HEK293 (cell line): ENCODE measurements at regions not wholly inside any gene's neighbourhood (a gene's known extent, or its start where the extent isn't known, plus 50 kb on each side); places are given as distances from the start of the nearest gene placed in this dataset.

Source experiments
- CTCF ChIA-PET: fragments of 350-600 bp; formaldehyde crosslinking; extraction: SDS; loops from one replicate; lab custom pipeline; 2021; ENCODE audit warnings: antibody characterized with exemption; lab: Yijun Ruan, JAX
- POLR2A ChIA-PET: fragments of 300-600 bp; formaldehyde crosslinking; extraction: SDS; loops from one replicate; lab custom pipeline; 2020; ENCODE audit warnings: antibody characterized with exemption, inconsistent platforms; lab: Yijun Ruan, JAX
- H3K27ac ChIP-seq: fragments of 200-500 bp; sonication (Bioruptor generic); 2 replicates; pipeline ENCODE4 v1.5.1; 2014; ENCODE audit warnings: low read depth, low read length, control low read depth, inconsistent platforms; ENCODE audit errors: extremely low read depth
- H3K36me3 ChIP-seq, 2 experiments: fragments of 200-500 bp in 1 of 2; sonication (Bioruptor generic) in 1 of 2; 1 replicate in 1 of 2; 2 replicates in 1 of 2; pipeline ENCODE4 v1.5.1; 2014 to 2017; ENCODE audit warnings: inconsistent platforms in 2 of 2, low read length in 2 of 2; ENCODE audit not compliant: control insufficient read depth in 2 of 2, insufficient read depth in 1 of 2
- H3K4me1 ChIP-seq: fragments of 200-500 bp; sonication (Bioruptor generic); 2 replicates; pipeline ENCODE4 v1.5.1; 2014; ENCODE audit warnings: mild to moderate bottlenecking, low read length, inconsistent platforms; ENCODE audit not compliant: control insufficient read depth, insufficient read depth
- H3K4me3 ChIP-seq: 2 replicates; pipeline ENCODE4 v1.5.1; 2011; ENCODE audit warnings: low read depth, mild to moderate bottlenecking, control low read depth, low read length, moderate library complexity
- H3K9me3 ChIP-seq: fragments of 200-500 bp; sonication (Bioruptor generic); 2 replicates; pipeline ENCODE4 v1.5.1; 2014; ENCODE audit warnings: low read depth, low read length, inconsistent platforms; ENCODE audit not compliant: control insufficient read depth, insufficient read depth
- GFI1B ChIP-seq: fragments of 450-650 bp; formaldehyde crosslinking; IDR thresholded peaks from 2 replicates; pipeline ENCODE4 v1.5.1; 2016; ENCODE audit warnings: missing biosample characterization, missing genetic modification characterization
- MEIS1 ChIP-seq: sonication (generic); formaldehyde crosslinking; IDR thresholded peaks from 2 replicates; pipeline ENCODE4 v1.8.1; 2022; ENCODE audit warnings: missing genetic modification reagents, mild to moderate bottlenecking, borderline replicate concordance
- REPIN1 ChIP-seq: fragments of 450-650 bp; formaldehyde crosslinking; IDR thresholded peaks from 2 replicates; pipeline ENCODE4 v1.5.1; 2017; ENCODE audit warnings: missing biosample characterization, missing genetic modification characterization, low read depth
- SCRT1 ChIP-seq: fragments of 450-650 bp; formaldehyde crosslinking; IDR thresholded peaks from 2 replicates; pipeline ENCODE4 v1.5.1; 2016; ENCODE audit warnings: missing biosample characterization, missing genetic modification characterization, borderline replicate concordance
- SP2 ChIP-seq: fragments of 450-650 bp; formaldehyde crosslinking; IDR thresholded peaks from 2 replicates; pipeline ENCODE4 v1.5.1; 2016; ENCODE audit warnings: missing biosample characterization, missing genetic modification characterization
- ZBTB48 ChIP-seq: fragments of 450-650 bp; formaldehyde crosslinking; IDR thresholded peaks from 2 replicates; pipeline ENCODE4 v1.5.1; 2016; ENCODE audit warnings: missing biosample characterization, missing genetic modification characterization
- ZEB2 ChIP-seq: fragments of 450-650 bp; formaldehyde crosslinking; IDR thresholded peaks from 2 replicates; pipeline ENCODE4 v1.5.1; 2016; ENCODE audit warnings: missing biosample characterization, missing genetic modification characterization
- ZFP37 ChIP-seq: fragments of 450-650 bp; formaldehyde crosslinking; IDR thresholded peaks from 2 replicates; pipeline ENCODE4 v1.5.1; 2016; ENCODE audit warnings: missing biosample characterization, missing genetic modification characterization
- ZNF10 ChIP-seq: fragments of 450-650 bp; formaldehyde crosslinking; IDR thresholded peaks from 2 replicates; pipeline ENCODE4 v1.5.1; 2017; ENCODE audit warnings: missing biosample characterization, missing genetic modification characterization
- ZNF112 ChIP-seq: fragments of 450-650 bp; formaldehyde crosslinking; IDR thresholded peaks from 2 replicates; pipeline ENCODE4 v1.5.0; 2017; ENCODE audit warnings: missing biosample characterization, missing genetic modification characterization
- ZNF133 ChIP-seq: fragments of 450-650 bp; formaldehyde crosslinking; IDR thresholded peaks from 2 replicates; pipeline ENCODE4 v1.5.1; 2016; ENCODE audit warnings: missing biosample characterization, missing genetic modification characterization
- ZNF416 ChIP-seq: fragments of 450-650 bp; formaldehyde crosslinking; IDR thresholded peaks from 2 replicates; pipeline ENCODE4 v1.5.1; 2016; ENCODE audit warnings: missing biosample characterization, missing genetic modification characterization
- ZNF76 ChIP-seq: fragments of 450-650 bp; formaldehyde crosslinking; IDR thresholded peaks from 2 replicates; pipeline ENCODE4; 2016; ENCODE audit warnings: low read depth, missing biosample characterization, missing genetic modification characterization, borderline replicate concordance
- ZNF791 ChIP-seq: fragments of 450-650 bp; formaldehyde crosslinking; IDR thresholded peaks from 2 replicates; pipeline ENCODE4 v1.5.1; 2016; ENCODE audit warnings: missing biosample characterization, missing genetic modification characterization
- TF ChIP-seq, protein P1 (sequence below): fragments of 450-650 bp; formaldehyde crosslinking; conservative IDR thresholded peaks from 2 replicates; pipeline ENCODE4 v1.5.1; 2016; ENCODE audit warnings: low read depth, missing biosample characterization, missing genetic modification characterization
- TF ChIP-seq, protein P2 (sequence below): fragments of 450-650 bp; formaldehyde crosslinking; IDR thresholded peaks from 2 replicates; pipeline ENCODE4 v1.5.1; 2016; ENCODE audit warnings: missing biosample characterization, missing genetic modification characterization
- TF ChIP-seq, protein P3 (sequence below): fragments of 450-650 bp; formaldehyde crosslinking; IDR thresholded peaks from 2 replicates; pipeline ENCODE4 v1.5.1; 2016; ENCODE audit warnings: missing biosample characterization, missing genetic modification characterization
- TF ChIP-seq, protein P4 (sequence below): fragments of 450-650 bp; formaldehyde crosslinking; IDR thresholded peaks from 2 replicates; pipeline ENCODE4 v1.5.1; 2017; ENCODE audit warnings: missing biosample characterization, missing genetic modification characterization
- TF ChIP-seq, protein P5 (sequence below): fragments of 450-650 bp; formaldehyde crosslinking; IDR thresholded peaks from 2 replicates; pipeline ENCODE4 v1.5.1; 2016; ENCODE audit warnings: missing biosample characterization, missing genetic modification characterization
- TF ChIP-seq, protein P6 (sequence below): fragments of 450-650 bp; formaldehyde crosslinking; IDR thresholded peaks from 2 replicates; pipeline ENCODE4 v1.5.1; 2016; ENCODE audit warnings: missing biosample characterization, missing genetic modification characterization

DNA sequence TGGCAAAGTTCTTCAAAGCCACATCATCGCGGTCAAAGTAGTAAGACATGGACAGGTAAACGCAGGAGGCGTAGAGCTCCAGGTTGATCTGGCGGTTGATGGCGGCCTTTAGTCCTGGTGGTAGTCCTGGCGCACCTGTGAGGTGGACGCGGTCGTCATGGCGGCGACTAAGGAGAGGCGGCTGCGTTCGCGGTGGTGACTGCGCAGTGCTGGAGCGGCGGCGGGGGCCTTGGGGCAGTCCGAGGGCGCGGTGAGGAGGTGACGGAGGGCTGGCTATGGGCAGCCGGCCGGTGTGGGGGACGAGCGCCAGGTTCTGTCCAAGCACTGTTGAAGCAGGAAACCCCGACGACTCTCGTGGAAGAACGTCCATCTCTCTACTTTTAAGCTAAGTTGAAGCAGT lies 136.8 kb downstream of the BASP1 start (continued):
- TF ChIP-seq, protein P1, sequence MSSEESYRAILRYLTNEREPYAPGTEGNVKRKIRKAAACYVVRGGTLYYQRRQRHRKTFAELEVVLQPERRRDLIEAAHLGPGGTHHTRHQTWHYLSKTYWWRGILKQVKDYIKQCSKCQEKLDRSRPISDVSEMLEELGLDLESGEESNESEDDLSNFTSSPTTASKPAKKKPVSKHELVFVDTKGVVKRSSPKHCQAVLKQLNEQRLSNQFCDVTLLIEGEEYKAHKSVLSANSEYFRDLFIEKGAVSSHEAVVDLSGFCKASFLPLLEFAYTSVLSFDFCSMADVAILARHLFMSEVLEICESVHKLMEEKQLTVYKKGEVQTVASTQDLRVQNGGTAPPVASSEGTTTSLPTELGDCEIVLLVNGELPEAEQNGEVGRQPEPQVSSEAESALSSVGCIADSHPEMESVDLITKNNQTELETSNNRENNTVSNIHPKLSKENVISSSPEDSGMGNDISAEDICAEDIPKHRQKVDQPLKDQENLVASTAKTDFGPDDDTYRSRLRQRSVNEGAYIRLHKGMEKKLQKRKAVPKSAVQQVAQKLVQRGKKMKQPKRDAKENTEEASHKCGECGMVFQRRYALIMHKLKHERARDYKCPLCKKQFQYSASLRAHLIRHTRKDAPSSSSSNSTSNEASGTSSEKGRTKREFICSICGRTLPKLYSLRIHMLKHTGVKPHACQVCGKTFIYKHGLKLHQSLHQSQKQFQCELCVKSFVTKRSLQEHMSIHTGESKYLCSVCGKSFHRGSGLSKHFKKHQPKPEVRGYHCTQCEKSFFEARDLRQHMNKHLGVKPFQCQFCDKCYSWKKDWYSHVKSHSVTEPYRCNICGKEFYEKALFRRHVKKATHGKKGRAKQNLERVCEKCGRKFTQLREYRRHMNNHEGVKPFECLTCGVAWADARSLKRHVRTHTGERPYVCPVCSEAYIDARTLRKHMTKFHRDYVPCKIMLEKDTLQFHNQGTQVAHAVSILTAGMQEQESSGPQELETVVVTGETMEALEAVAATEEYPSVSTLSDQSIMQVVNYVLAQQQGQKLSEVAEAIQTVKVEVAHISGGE (tag by site-specific recombination): no peak
- TF ChIP-seq, protein P2, sequence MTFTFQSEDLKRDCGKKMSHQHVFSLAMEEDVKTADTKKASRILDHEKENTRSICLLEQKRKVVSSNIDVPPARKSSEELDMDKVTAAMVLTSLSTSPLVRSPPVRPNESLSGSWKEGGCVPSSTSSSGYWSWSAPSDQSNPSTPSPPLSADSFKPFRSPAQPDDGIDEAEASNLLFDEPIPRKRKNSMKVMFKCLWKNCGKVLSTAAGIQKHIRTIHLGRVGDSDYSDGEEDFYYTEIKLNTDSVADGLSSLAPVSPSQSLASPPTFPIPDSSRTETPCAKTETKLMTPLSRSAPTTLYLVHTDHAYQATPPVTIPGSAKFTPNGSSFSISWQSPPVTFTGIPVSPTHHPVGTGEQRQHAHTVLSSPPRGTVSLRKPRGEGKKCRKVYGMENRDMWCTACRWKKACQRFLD (tag by site-specific recombination): no peak
- TF ChIP-seq, protein P3, sequence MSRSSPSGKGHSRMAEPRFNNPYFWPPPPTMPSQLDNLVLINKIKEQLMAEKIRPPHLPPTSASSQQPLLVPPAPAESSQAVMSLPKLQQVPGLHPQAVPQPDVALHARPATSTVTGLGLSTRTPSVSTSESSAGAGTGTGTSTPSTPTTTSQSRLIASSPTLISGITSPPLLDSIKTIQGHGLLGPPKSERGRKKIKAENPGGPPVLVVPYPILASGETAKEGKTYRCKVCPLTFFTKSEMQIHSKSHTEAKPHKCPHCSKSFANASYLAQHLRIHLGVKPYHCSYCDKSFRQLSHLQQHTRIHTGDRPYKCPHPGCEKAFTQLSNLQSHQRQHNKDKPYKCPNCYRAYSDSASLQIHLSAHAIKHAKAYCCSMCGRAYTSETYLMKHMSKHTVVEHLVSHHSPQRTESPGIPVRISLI: no peak
- no peak for TF ChIP-seq MEIS1
- no peak for TF ChIP-seq GFI1B
- no peak for TF ChIP-seq ZNF416 (tag by site-specific recombination)
- TF ChIP-seq ZNF133: no peak

DNA sequence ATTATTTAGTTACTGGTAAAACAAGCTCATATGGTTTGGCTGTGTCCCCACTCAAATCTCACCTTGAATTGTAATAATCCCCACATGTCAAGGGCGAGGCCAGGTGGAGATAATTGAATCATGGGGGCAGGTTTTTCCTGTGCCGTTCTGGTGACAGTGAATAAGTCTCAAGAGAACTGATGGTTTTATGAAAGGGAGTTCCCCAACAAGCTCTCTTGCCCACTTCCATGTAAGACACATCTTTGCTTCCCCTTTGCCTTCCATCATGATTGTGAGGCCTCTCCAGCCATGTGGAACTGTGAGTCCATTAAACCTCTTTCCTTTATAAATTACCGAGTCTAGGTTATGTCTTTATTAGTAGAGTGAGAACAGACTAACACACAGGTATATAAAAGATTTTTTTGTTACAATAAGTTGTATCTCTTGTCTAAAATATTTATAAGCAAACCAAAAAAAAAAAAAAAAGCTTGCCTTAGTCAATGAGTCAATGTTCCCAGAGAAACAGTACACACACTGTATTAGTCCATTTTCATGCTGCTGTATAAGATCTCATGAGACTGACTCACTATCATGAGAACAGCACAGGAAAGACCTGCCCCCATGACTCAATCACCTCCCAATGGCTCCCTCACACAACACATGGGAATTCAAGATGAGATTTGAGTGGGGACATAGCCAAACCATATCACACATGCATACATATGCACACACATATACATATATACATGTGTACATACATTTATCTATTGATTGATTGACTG lies 138.3 kb downstream of the BASP1 start:
- no peaks in the 10 kb centered on the region; the same call in 1 of the 2 replicates for H3K9me3 ChIP-seq
- H3K4me3 ChIP-seq: no peak overlapping the region
- no peaks in the 10 kb centered on the region; a peak in 1 of 3 replicates for H3K36me3 ChIP-seq
- ChIA-PET CTCF (interaction anchor here (0.6 to 1.5 kb wide), 3 partner anchors 9 to 960 kb away, joined by 3 to 5 read pairs (median 3); no protein-coding TSS in a partner anchor), POLR2A (no interaction called here)
- H3K4me1 ChIP-seq: peaks cover 12% of the 10 kb centered on the region
- H3K27ac ChIP-seq: no peak overlapping the region
- TF ChIP-seq ZFP37 (tag by site-specific recombination) (no peak), REPIN1 (tag by site-specific recombination) (no peak), ZEB2 (tag by site-specific recombination) (no peak), ZNF76 (tag by site-specific recombination) (no peak), SP2 (tag by site-specific recombination) (no peak), ZNF10 (tag by site-specific recombination) (no peak), ZNF112 (tag by site-specific recombination) (no peak), ZNF791 (tag by site-specific recombination) (0 out of 2 replicates have a peak, but pooled peaks have one; percentile 15), ZBTB48 (no peak), SCRT1 (tag by site-specific recombination) (no peak)
- TF ChIP-seq, protein P4, sequence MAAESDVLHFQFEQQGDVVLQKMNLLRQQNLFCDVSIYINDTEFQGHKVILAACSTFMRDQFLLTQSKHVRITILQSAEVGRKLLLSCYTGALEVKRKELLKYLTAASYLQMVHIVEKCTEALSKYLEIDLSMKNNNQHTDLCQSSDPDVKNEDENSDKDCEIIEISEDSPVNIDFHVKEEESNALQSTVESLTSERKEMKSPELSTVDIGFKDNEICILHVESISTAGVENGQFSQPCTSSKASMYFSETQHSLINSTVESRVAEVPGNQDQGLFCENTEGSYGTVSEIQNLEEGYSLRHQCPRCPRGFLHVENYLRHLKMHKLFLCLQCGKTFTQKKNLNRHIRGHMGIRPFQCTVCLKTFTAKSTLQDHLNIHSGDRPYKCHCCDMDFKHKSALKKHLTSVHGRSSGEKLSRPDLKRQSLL: peak; percentile 69; the same call in 1 of the 2 replicates
- TF ChIP-seq, protein P3: peak; percentile 74
- TF ChIP-seq, protein P5, sequence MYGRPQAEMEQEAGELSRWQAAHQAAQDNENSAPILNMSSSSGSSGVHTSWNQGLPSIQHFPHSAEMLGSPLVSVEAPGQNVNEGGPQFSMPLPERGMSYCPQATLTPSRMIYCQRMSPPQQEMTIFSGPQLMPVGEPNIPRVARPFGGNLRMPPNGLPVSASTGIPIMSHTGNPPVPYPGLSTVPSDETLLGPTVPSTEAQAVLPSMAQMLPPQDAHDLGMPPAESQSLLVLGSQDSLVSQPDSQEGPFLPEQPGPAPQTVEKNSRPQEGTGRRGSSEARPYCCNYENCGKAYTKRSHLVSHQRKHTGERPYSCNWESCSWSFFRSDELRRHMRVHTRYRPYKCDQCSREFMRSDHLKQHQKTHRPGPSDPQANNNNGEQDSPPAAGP: no peak
- TF ChIP-seq, protein P6, sequence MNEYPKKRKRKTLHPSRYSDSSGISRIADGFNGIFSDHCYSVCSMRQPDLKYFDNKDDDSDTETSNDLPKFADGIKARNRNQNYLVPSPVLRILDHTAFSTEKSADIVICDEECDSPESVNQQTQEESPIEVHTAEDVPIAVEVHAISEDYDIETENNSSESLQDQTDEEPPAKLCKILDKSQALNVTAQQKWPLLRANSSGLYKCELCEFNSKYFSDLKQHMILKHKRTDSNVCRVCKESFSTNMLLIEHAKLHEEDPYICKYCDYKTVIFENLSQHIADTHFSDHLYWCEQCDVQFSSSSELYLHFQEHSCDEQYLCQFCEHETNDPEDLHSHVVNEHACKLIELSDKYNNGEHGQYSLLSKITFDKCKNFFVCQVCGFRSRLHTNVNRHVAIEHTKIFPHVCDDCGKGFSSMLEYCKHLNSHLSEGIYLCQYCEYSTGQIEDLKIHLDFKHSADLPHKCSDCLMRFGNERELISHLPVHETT (tag by site-specific recombination): 0 out of 2 replicates have a peak, but pooled peaks have one; percentile 32
